Caco-2 (cell line): ENCODE measurements at regions not wholly inside any gene's neighbourhood (a gene's known extent, or its start where the extent isn't known, plus 50 kb on each side); places are given as distances from the start of the nearest gene placed in this dataset.

Source experiments
- BruUV-seq: library from RNA; stranded (reverse); fragments of 400-500 nt; replicated peaks from 2 replicates; lab custom pipeline; 2021; lab: Mats Ljungman, UMichigan
- CTCF ChIA-PET: fragments of 300-600 bp; sonication (Branson Sonifier 250); formaldehyde crosslinking; loops from one replicate; lab custom pipeline; 2022; ENCODE audit warnings: antibody characterized with exemption; lab: Charles Lee
- POLR2A ChIA-PET: fragments of 300-600 bp; sonication (Branson Sonifier 250); formaldehyde crosslinking; loops from one replicate; lab custom pipeline; 2022; ENCODE audit warnings: antibody characterized with exemption; lab: Charles Lee
- DNase-seq, 2 experiments: peaks; one replicate each; pipeline versions ENCODE4 v3.0.0 to v3.0.0-alpha.2; 2020 to 2022
- H3K27me3 ChIP-seq: replicated peaks from 2 replicates; pipeline ENCODE4 v1.6.0; 2011; ENCODE audit warnings: low read length; ENCODE audit not compliant: control insufficient read depth, insufficient read depth
- H3K36me3 ChIP-seq: 2 replicates; pipeline ENCODE4 v1.5.1; 2011; ENCODE audit warnings: low read length; ENCODE audit not compliant: control insufficient read depth, insufficient read depth
- H3K4me1 ChIP-seq: fragments of 250-450 bp; sonication (Bioruptor Pico); 2 replicates; pipeline ENCODE4 v1.5.1; 2020; ENCODE audit warnings: mild to moderate bottlenecking
- H3K4me3 ChIP-seq: 2 replicates; pipeline ENCODE4 v1.5.1; 2011; ENCODE audit warnings: low read depth, mild to moderate bottlenecking, control low read depth, low read length
- H3K9me3 ChIP-seq: fragments of 250-450 bp; sonication (Bioruptor Pico); 2 replicates; pipeline ENCODE4 v1.5.1; 2020; ENCODE audit warnings: mild to moderate bottlenecking, moderate library complexity
- H3K27ac Mint-ChIP-seq: one replicate; pipeline ENCODE4 v1.8.0; 2022; ENCODE audit warnings: mixed read lengths; ENCODE audit not compliant: unreplicated experiment
- H3K27me3 Mint-ChIP-seq: one replicate; pipeline ENCODE4 v1.8.0; 2022; ENCODE audit warnings: mixed read lengths; ENCODE audit not compliant: insufficient read depth, unreplicated experiment
- H3K36me3 Mint-ChIP-seq: one replicate; pipeline ENCODE4 v1.8.0; 2022; ENCODE audit warnings: mild to moderate bottlenecking, mixed read lengths; ENCODE audit not compliant: insufficient read depth, unreplicated experiment
- H3K4me1 Mint-ChIP-seq: one replicate; pipeline ENCODE4 v1.8.0; 2022; ENCODE audit warnings: low read depth, mixed read lengths; ENCODE audit not compliant: unreplicated experiment
- H3K4me3 Mint-ChIP-seq: one replicate; pipeline ENCODE4 v1.8.0; 2022; ENCODE audit warnings: mild to moderate bottlenecking, moderate library complexity, mixed read lengths; ENCODE audit not compliant: unreplicated experiment
- H3K9me3 Mint-ChIP-seq: one replicate; pipeline ENCODE4 v1.8.0; 2022; ENCODE audit warnings: mixed read lengths; ENCODE audit not compliant: unreplicated experiment
- CTCF ChIP-seq, 2 experiments: fragments of 200-600 bp in 1 of 2; IDR thresholded peaks; 1 replicate in 1 of 2; 2 replicates in 1 of 2; pipeline versions ENCODE4 v1.5.1 to v1.8.0; 2011 to 2022; ENCODE audit warnings: antibody characterized with exemption in 1 of 2, control low read depth in 1 of 2, inconsistent platforms in 1 of 2, low read depth in 1 of 2, low read length in 1 of 2, mild to moderate bottlenecking in 1 of 2, moderate library complexity in 1 of 2; ENCODE audit not compliant: insufficient read depth in 1 of 2, severe bottlenecking in 1 of 2, unreplicated experiment in 1 of 2
- intact Hi-C: fragments of 100-400 bp; cut with micrococcal nuclease; formaldehyde crosslinking; loops from one replicate; pipeline ENCODE4 v1.10.0; 2022; ENCODE audit not compliant: unreplicated experiment

GRCh38 chr2:17083902-17084301 lies 418.3 kb upstream of the CYRIA start:
- H3K4me1 Mint-ChIP-seq, result no peaks in the 10 kb centered on the region
- H3K27me3 Mint-ChIP-seq, result no peaks in the 10 kb centered on the region
- Histone ChIP-seq H3K9me3 (peaks cover 13% of the 10 kb centered on the region), H3K4me3 (no peak overlapping the region), H3K4me1 (no peaks in the 10 kb centered on the region), H3K27me3 (no peaks in the 10 kb centered on the region), H3K36me3 (no peaks in the 10 kb centered on the region)
- no TSS peak for BruUV-seq
- H3K27ac Mint-ChIP-seq, result no peak overlapping the region
- no peak for DNase-seq
- H3K9me3 Mint-ChIP-seq, result peaks cover 4% of the 10 kb centered on the region
- ChIA-PET POLR2A (no interaction called here), CTCF (no interaction called here)
- intact Hi-C loops, result no loop called here
- H3K4me3 Mint-ChIP-seq, result no peak overlapping the region
- no peak for TF ChIP-seq CTCF (IDR thresholded peaks at IDR 0.05; ENCODE audit: insufficient read depth in 1 of 2, low read depth in 1 of 2, low read length in 1 of 2, severe bottlenecking in 1 of 2, unreplicated experiment in 1 of 2)
- H3K36me3 Mint-ChIP-seq, result no peaks in the 10 kb centered on the region

- intact Hi-C loops, result no loop called here
- peaks cover 13% of the 10 kb centered on the region for H3K9me3 Mint-ChIP-seq
Measured at GRCh38 chr2:17079262-17079661, 413.6 kb upstream of the CYRIA start.

GRCh38 chr2:17076533-17076932 lies 410.9 kb upstream of the CYRIA start:
- Mint-ChIP-seq H3K27me3 (no peaks in the 10 kb centered on the region), H3K36me3 (no peaks in the 10 kb centered on the region), H3K4me3 (no peak overlapping the region), H3K4me1 (no peaks in the 10 kb centered on the region), H3K27ac (no peak overlapping the region), H3K9me3 (peaks cover 16% of the 10 kb centered on the region)
- Histone ChIP-seq H3K36me3 (no peaks in the 10 kb centered on the region), H3K27me3 (no peaks in the 10 kb centered on the region), H3K4me3 (no peak overlapping the region), H3K4me1 (no peaks in the 10 kb centered on the region), H3K9me3 (peaks cover 13% of the 10 kb centered on the region)
- no TSS peak for BruUV-seq
- no peak for TF ChIP-seq CTCF (IDR thresholded peaks at IDR 0.05; ENCODE audit: insufficient read depth in 1 of 2, low read depth in 1 of 2, low read length in 1 of 2, severe bottlenecking in 1 of 2, unreplicated experiment in 1 of 2)
- POLR2A ChIA-PET, result no interaction called here
- intact Hi-C loops, result no loop called here
- no peak for DNase-seq
- CTCF ChIA-PET, result no interaction called here

More at GRCh38 chr2:17079262-17079661, 413.6 kb upstream of the CYRIA start:
- ChIA-PET CTCF (no interaction called here), POLR2A (no interaction called here)
- no peak overlapping the region for H3K4me3 ChIP-seq
- no peak for DNase-seq
- TF ChIP-seq CTCF (IDR thresholded peaks at IDR 0.05; ENCODE audit: insufficient read depth in 1 of 2, low read depth in 1 of 2, low read length in 1 of 2, severe bottlenecking in 1 of 2, unreplicated experiment in 1 of 2), result no peak
- H3K27me3 ChIP-seq, result no peaks in the 10 kb centered on the region
- BruUV-seq, result no TSS peak
- H3K27me3 Mint-ChIP-seq, result no peaks in the 10 kb centered on the region
- no peak overlapping the region for H3K4me3 Mint-ChIP-seq
- H3K9me3 ChIP-seq, result peaks cover 13% of the 10 kb centered on the region
- no peaks in the 10 kb centered on the region for H3K4me1 Mint-ChIP-seq
- H3K36me3 ChIP-seq, result no peaks in the 10 kb centered on the region
- no peaks in the 10 kb centered on the region for H3K4me1 ChIP-seq
- H3K36me3 Mint-ChIP-seq, result no peaks in the 10 kb centered on the region
- H3K27ac Mint-ChIP-seq, result no peak overlapping the region
